CD4-positive, alpha-beta memory T cell (primary cell): ENCODE measurements at regions not wholly inside any gene's neighbourhood (a gene's known extent, or its start where the extent isn't known, plus 50 kb on each side); places are given as distances from the start of the nearest gene placed in this dataset.
A peak's percentile ranks its signal among the peaks of the same experiment; 100 is the strongest.
"Not testable (repeated sequence)": the region's sequence is repeated elsewhere in the genome, so short reads cannot be mapped to it uniquely, and the experiment has no call there.

Source experiments
- CTCF ChIA-PET: fragments of 350-600 bp; sonication (Branson Sonifier 250); formaldehyde crosslinking; loops from one replicate; lab custom pipeline; 2021; ENCODE audit warnings: inconsistent platforms; ENCODE audit not compliant: partially characterized antibody; lab: Charles Lee
- POLR2A ChIA-PET: fragments of 350-600 bp; sonication (Branson Sonifier 250); formaldehyde crosslinking; loops from one replicate; lab custom pipeline; 2021; ENCODE audit not compliant: partially characterized antibody; lab: Charles Lee
- DNase-seq, 5 donors: peaks; one replicate each; pipeline versions ENCODE4 v3.0.0 to v3.0.0-alpha.2; 2020 to 2022; ENCODE audit warnings: mixed read lengths in 1 of 5
- H3K27ac ChIP-seq: one replicate; pipeline ENCODE4 v1.7.0; 2013; ENCODE audit warnings: low read depth, low read length
- H3K27me3 ChIP-seq: 2 replicates; pipeline ENCODE4 v1.7.0; 2013; ENCODE audit warnings: mild to moderate bottlenecking, low read length, moderate library complexity; ENCODE audit not compliant: insufficient read depth
- H3K36me3 ChIP-seq: 2 replicates; pipeline ENCODE4 v1.7.0; 2013; ENCODE audit warnings: mild to moderate bottlenecking, low read length, moderate library complexity; ENCODE audit not compliant: insufficient read depth
- H3K4me1 ChIP-seq: 2 replicates; pipeline ENCODE4 v1.7.0; 2013; ENCODE audit warnings: mild to moderate bottlenecking, low read length, moderate library complexity; ENCODE audit not compliant: insufficient read depth
- H3K4me3 ChIP-seq, 2 donors: one replicate each; pipeline ENCODE4 v1.7.0; 2013; ENCODE audit warnings: low read length in 2 of 2, mild to moderate bottlenecking in 1 of 2
- H3K9me3 ChIP-seq, 2 donors: one replicate each; pipeline ENCODE4 v1.7.0; 2013; ENCODE audit warnings: low read length in 2 of 2, control low read depth in 1 of 2; ENCODE audit not compliant: control insufficient read depth in 1 of 2
- H3K27ac Mint-ChIP-seq, 7 donors: one replicate each; pipeline ENCODE4 v1.8.0; 2020 to 2021; ENCODE audit warnings: mixed read lengths in 7 of 7, mild to moderate bottlenecking in 6 of 7, inconsistent platforms in 3 of 7, moderate library complexity in 3 of 7
- H3K27me3 Mint-ChIP-seq, 2 donors: one replicate each; pipeline ENCODE4 v1.8.0; 2020 to 2021; ENCODE audit warnings: mixed read lengths in 2 of 2
- H3K36me3 Mint-ChIP-seq, 2 donors: one replicate each; pipeline ENCODE4 v1.8.0; 2020 to 2021; ENCODE audit warnings: mixed read lengths in 2 of 2, inconsistent platforms in 1 of 2, mild to moderate bottlenecking in 1 of 2
- H3K4me1 Mint-ChIP-seq, 4 donors: one replicate each; pipeline ENCODE4 v1.8.0; 2020 to 2021; ENCODE audit warnings: mixed read lengths in 4 of 4, mild to moderate bottlenecking in 1 of 4
- H3K4me3 Mint-ChIP-seq, 8 donors: one replicate each; pipeline ENCODE4 v1.8.0; 2020 to 2021; ENCODE audit warnings: mixed read lengths in 8 of 8, mild to moderate bottlenecking in 7 of 8, moderate library complexity in 6 of 8, inconsistent platforms in 3 of 8
- H3K9me3 Mint-ChIP-seq, 8 donors: one replicate each; pipeline ENCODE4 v1.8.0; 2020 to 2021; ENCODE audit warnings: mixed read lengths in 8 of 8, mild to moderate bottlenecking in 5 of 8, inconsistent platforms in 3 of 8, moderate library complexity in 1 of 8
- intact Hi-C: fragments of 100-400 bp; cut with micrococcal nuclease; formaldehyde crosslinking; loops from one replicate; pipeline ENCODE4 v1.15.1; 2023

DNA sequence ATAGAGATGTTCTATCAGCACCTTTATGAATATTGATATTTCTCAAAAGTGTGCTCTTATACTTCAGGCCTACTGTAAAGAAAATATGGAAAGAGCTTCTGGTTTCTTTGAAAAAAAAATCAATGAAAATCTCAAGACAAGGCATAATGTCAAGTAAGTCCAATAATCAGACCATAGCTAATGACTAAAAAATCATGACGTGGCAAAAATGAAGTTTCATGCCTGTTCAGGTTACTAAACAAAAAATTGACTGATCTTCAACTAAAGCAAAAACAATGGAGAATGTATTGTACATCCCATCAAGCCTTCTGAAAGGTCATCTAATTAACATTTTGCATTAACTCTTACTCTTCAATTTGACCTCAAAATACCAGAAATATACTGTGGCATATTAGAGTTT lies 824.4 kb downstream of the EPHA4 start:
- peaks cover 0 to 3% of the 10 kb centered on the region in 2 donors for H3K27me3 Mint-ChIP-seq
- Histone ChIP-seq H3K27me3 (no peaks in the 10 kb centered on the region), H3K4me3 (no peak overlapping the region), H3K36me3 (no peaks in the 10 kb centered on the region), H3K4me1 (no peaks in the 10 kb centered on the region), H3K9me3 (no peaks in the 10 kb centered on the region), H3K27ac (no peak overlapping the region)
- H3K4me1 Mint-ChIP-seq, result no peaks in the 10 kb centered on the region
- no peak overlapping the region for H3K4me3 Mint-ChIP-seq
- intact Hi-C loops, result no loop called here
- H3K36me3 Mint-ChIP-seq, result no peaks in the 10 kb centered on the region
- H3K27ac Mint-ChIP-seq, result no peak overlapping the region
- peaks cover 0 to 6% (median 0%) of the 10 kb centered on the region in 8 donors for H3K9me3 Mint-ChIP-seq
- no peak for DNase-seq
- ChIA-PET CTCF (no interaction called here), POLR2A (no interaction called here)

- intact Hi-C loops, result no loop called here
- H3K27me3 ChIP-seq, result no peaks in the 10 kb centered on the region
- ChIA-PET CTCF (no interaction called here), POLR2A (no interaction called here)
- Mint-ChIP-seq H3K4me3 (no peak overlapping the region), H3K27me3 (peaks cover 0 to 2% of the 10 kb centered on the region in 2 donors), H3K9me3 (peaks cover 0 to 9% (median 1%) of the 10 kb centered on the region in 8 donors), H3K27ac (no peak overlapping the region), H3K4me1 (no peaks in the 10 kb centered on the region), H3K36me3 (no peaks in the 10 kb centered on the region)
- no peaks in the 10 kb centered on the region for H3K4me1 ChIP-seq
- H3K36me3 ChIP-seq, result no peaks in the 10 kb centered on the region
- no peak overlapping the region for H3K27ac ChIP-seq
- H3K9me3 ChIP-seq, result no peaks in the 10 kb centered on the region
- H3K4me3 ChIP-seq, result no peak overlapping the region
- no peak for DNase-seq
Measured at GRCh38 chr2:220748875-220749479, 823.1 kb downstream of the EPHA4 start.

- Mint-ChIP-seq H3K27ac (no peak overlapping the region), H3K36me3 (no peaks in the 10 kb centered on the region), H3K27me3 (peaks cover 0 to 2% of the 10 kb centered on the region in 2 donors), H3K4me3 (no peak overlapping the region), H3K9me3 (peaks cover 0 to 10% (median 1%) of the 10 kb centered on the region in 8 donors), H3K4me1 (peaks cover 0 to 6% (median 4%) of the 10 kb centered on the region in 4 donors)
- Histone ChIP-seq H3K27ac (no peak overlapping the region), H3K4me1 (no peaks in the 10 kb centered on the region), H3K9me3 (no peaks in the 10 kb centered on the region), H3K4me3 (no peak overlapping the region), H3K36me3 (no peaks in the 10 kb centered on the region), H3K27me3 (no peaks in the 10 kb centered on the region)
- CTCF ChIA-PET, result no interaction called here
- intact Hi-C loops, result no loop called here
- POLR2A ChIA-PET, result no interaction called here
- DNase-seq, result no peak
Measured at GRCh38 chr2:220753486-220753885, 818.6 kb downstream of the EPHA4 start.

- Histone ChIP-seq H3K27me3 (no peaks in the 10 kb centered on the region), H3K36me3 (no peaks in the 10 kb centered on the region), H3K27ac (no peak overlapping the region), H3K4me3 (no peak overlapping the region), H3K4me1 (no peaks in the 10 kb centered on the region), H3K9me3 (no peaks in the 10 kb centered on the region)
- ChIA-PET CTCF (no interaction called here), POLR2A (no interaction called here)
- no peaks in the 10 kb centered on the region for H3K27me3 Mint-ChIP-seq
- intact Hi-C loops, result no loop called here
- no peak overlapping the region for H3K27ac Mint-ChIP-seq
- H3K4me3 Mint-ChIP-seq, result no peak overlapping the region
- no peaks in the 10 kb centered on the region for H3K36me3 Mint-ChIP-seq
- DNase-seq, result peak in 1 of 5 donors; percentile 0
- peaks cover 0 to 6% (median 4%) of the 10 kb centered on the region in 4 donors for H3K4me1 Mint-ChIP-seq
- peaks cover 0 to 6% (median 0%) of the 10 kb centered on the region in 8 donors for H3K9me3 Mint-ChIP-seq
Measured at GRCh38 chr2:220756653-220757052, 815.5 kb downstream of the EPHA4 start.

DNA sequence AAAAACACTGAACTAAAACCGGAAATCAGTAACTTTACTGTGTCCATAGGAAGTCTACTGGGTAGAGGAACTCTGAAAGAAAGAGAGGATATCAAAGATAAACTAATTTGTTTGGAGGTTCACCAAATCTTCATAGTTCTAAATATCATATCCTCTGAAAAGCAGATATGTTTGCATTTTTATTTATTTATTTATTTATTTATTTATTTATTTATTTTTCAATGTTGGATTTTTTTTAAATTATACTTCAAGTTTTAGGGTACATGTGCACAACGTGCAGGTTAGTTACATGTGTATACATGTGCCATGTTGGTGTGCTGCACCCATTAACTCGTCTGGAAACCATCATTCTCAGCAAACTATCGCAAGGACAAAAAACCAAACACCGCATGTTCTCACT lies 813.7 kb downstream of the EPHA4 start:
- H3K4me1 Mint-ChIP-seq, POLR2A ChIA-PET, H3K4me3 ChIP-seq, H3K27ac ChIP-seq, CTCF ChIA-PET, intact Hi-C loops, H3K4me3 Mint-ChIP-seq, H3K27me3 ChIP-seq, H3K27me3 Mint-ChIP-seq, H3K36me3 Mint-ChIP-seq, H3K36me3 ChIP-seq, DNase-seq, H3K27ac Mint-ChIP-seq, H3K4me1 ChIP-seq, H3K9me3 Mint-ChIP-seq, H3K9me3 ChIP-seq: not testable (repeated sequence)

DNA sequence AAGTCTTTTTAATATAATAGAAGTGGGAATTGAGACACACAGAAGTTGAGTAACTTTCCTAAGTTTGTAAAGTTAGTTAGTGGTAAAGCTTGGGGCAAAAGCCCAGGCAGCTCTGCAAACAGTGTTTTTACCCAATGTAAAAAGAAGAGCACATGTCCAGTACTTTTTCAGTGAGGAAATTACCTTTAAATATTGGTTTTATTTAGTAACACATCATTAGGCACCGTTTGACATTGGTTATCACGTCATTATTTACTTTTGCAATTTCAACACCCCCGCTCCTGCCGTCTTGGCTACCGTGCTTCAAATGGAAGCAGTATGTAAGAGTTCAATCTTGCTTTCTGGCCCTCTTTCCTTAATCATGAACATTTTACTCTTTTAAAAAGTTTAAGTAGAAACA lies 807.9 kb downstream of the EPHA4 start:
- no peak overlapping the region for H3K27ac Mint-ChIP-seq
- Histone ChIP-seq H3K4me1 (no peaks in the 10 kb centered on the region), H3K27ac (no peak overlapping the region), H3K4me3 (no peak overlapping the region), H3K9me3 (no peaks in the 10 kb centered on the region), H3K27me3 (no peaks in the 10 kb centered on the region), H3K36me3 (no peaks in the 10 kb centered on the region)
- no peak overlapping the region for H3K4me3 Mint-ChIP-seq
- no peaks in the 10 kb centered on the region for H3K4me1 Mint-ChIP-seq
- intact Hi-C loops, result no loop called here
- peaks cover 0 to 3% (median 0%) of the 10 kb centered on the region in 8 donors for H3K9me3 Mint-ChIP-seq
- CTCF ChIA-PET, result no interaction called here
- POLR2A ChIA-PET, result no interaction called here
- no peaks in the 10 kb centered on the region for H3K36me3 Mint-ChIP-seq
- no peak for DNase-seq
- H3K27me3 Mint-ChIP-seq, result peaks cover 0 to 2% of the 10 kb centered on the region in 2 donors

GRCh38 chr2:220767591-220768255 lies 804.4 kb downstream of the EPHA4 start:
- no peak overlapping the region for H3K4me3 Mint-ChIP-seq
- no peaks in the 10 kb centered on the region for H3K36me3 Mint-ChIP-seq
- no peak overlapping the region for H3K27ac Mint-ChIP-seq
- no peak for DNase-seq
- Histone ChIP-seq H3K27me3 (no peaks in the 10 kb centered on the region), H3K9me3 (no peaks in the 10 kb centered on the region), H3K27ac (no peak overlapping the region), H3K4me1 (no peaks in the 10 kb centered on the region), H3K4me3 (no peak overlapping the region), H3K36me3 (no peaks in the 10 kb centered on the region)
- H3K27me3 Mint-ChIP-seq, result no peaks in the 10 kb centered on the region
- CTCF ChIA-PET, result no interaction called here
- H3K4me1 Mint-ChIP-seq, result no peaks in the 10 kb centered on the region
- POLR2A ChIA-PET, result no interaction called here
- intact Hi-C loops, result no loop called here
- H3K9me3 Mint-ChIP-seq, result peaks cover 0 to 2% (median 0%) of the 10 kb centered on the region in 8 donors
